ENCODE measurements at regions not wholly inside any gene's neighbourhood (a gene's known extent, or its start where the extent isn't known, plus 50 kb on each side); places are given as distances from the start of the nearest gene placed in this dataset.
"Not testable (repeated sequence)": the region's sequence is repeated elsewhere in the genome, so short reads cannot be mapped to it uniquely, and the experiment has no call there.

DNA sequence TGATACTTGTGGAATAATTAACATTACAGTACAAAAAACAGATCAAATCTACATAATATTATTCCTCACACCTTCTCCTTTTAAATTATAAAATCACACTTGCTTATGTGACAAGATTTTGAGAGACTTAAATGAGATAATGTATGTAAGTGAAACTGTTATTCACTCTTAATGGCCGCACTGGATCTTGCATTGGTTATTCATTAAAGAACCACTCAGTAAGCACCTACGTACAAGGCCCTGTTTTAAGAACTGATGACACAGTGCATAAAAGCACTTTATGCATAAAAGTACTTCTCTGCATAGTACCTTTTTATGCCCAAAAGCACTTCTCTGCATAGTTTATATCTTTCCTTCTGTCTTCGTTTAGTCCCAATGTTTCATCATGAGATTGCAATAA is 172.1 kb downstream of the GOLGA6L6 start:
- Histone ChIP-seq H3K27ac (no peak overlapping the region), H3K4me3 (no peak overlapping the region)

DNA sequence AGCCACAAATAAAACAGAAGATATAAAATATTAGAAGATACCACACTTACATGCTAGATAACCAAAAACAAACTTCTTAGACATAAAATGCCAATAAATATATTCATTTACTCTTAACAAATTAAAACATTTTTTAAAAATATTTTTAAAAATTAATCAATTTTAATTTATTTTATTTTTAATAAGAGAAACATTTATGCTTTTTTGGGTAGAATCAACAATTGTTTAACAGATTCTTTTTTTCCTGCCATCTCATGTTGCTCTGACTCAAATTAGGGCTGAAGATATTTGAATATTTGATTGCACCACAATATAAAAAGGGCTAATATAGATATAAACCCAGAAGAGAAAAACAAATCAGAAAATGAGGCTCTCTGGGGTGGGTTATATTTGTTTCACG is 172.6 kb downstream of the GOLGA6L6 start:
- Histone ChIP-seq H3K27ac (no peak overlapping the region), H3K4me3 (no peak overlapping the region)

DNA sequence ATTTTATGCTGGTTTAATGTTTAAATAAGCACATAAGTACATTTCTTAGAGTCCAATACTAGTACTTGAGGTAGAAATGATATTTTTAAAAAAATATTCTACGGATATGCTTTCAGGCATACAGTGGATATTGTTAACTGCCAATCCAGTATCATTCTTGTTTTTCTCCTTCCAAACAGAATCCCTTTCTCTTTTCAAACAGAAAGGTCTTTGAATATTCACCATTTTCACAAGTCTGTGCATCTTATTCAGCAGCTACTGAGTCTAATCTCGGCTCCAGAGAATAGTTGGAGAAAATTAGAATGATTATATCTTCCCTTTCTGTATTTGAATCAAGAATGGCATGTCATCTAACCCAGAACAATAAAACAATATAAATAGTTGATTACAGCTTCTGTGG is 174.5 kb downstream of the GOLGA6L6 start:
- Histone ChIP-seq H3K27ac (no peak overlapping the region), H3K4me3 (no peak overlapping the region)

DNA sequence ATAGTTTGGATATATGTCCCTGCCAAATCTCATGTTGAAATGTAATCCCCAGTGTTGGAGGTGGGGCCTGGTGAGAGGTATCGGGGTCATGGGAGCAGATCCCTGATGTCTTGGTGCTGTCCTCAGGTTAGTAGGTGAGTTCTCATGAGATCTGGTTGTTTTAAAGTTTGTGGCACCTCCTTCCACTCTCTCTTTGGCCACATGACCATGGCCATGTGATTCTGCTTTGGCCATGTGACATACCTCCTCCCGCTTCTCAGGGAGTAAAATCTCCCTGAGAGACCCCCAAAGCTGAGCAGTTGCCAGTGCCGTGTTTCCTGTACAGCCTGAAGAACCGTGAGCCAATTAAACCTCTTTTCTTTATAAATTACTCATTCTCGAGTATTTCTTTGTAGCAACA is 178.0 kb downstream of the GOLGA6L6 start:
- not testable (repeated sequence) for H3K4me3 ChIP-seq, H3K27ac ChIP-seq

DNA sequence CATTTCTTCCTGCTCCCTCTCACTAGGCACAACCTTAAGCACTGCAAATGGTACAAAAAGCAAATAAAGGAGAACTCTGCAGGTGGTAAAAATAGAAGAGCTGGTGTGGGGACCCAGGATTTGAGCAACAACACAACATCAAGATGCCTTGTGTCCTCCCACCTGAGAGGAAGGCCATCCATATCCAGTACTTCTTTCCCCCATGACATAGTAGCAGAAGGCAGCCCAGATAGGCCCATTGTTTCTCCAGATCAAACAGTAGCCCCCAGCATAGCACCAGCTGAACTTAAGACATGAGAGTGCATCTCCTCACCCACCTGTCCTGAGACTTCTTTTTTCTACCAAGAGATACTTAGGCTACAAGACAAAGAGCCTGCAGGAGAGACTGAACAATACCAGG is 180.5 kb downstream of the GOLGA6L6 start:
- H3K27ac ChIP-seq, result no peak overlapping the region

DNA sequence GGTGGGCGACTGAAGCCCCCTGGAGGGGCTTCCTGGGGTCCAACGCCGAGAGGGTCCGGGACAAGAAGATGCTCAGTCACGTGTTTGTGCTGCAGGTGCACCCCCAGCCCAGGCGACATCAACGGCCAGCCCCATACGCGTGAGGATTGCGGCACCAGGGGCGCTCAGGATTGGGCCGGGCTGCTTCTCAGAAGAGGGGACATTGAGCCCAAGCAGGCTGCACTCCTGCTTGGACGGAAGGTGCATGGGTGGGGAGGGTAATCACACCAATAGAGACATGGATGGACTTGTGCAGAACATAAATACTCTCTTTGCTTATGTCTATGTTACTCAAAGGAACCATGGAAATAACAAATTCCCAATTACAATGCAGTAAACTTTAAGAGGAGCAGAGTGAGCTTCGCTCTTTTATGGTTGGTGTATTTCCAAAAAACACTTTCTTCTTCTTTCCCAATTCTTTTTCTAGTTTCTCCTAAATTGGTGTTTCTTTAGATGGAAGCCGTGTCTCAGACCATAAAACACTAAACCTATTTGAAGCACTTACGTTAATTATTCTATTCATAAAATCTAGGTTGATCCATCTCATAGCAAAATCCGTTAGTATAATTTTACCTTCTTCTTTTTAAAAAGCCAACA is 182.7 kb downstream of the GOLGA6L6 start:
- H3K27ac ChIP-seq, result no peak overlapping the region
- H3K4me3 ChIP-seq, result no peak overlapping the region

More for the DNA sequence above, 180.5 kb downstream of the GOLGA6L6 start:
- H3K4me3 ChIP-seq, result no peak overlapping the region

DNA sequence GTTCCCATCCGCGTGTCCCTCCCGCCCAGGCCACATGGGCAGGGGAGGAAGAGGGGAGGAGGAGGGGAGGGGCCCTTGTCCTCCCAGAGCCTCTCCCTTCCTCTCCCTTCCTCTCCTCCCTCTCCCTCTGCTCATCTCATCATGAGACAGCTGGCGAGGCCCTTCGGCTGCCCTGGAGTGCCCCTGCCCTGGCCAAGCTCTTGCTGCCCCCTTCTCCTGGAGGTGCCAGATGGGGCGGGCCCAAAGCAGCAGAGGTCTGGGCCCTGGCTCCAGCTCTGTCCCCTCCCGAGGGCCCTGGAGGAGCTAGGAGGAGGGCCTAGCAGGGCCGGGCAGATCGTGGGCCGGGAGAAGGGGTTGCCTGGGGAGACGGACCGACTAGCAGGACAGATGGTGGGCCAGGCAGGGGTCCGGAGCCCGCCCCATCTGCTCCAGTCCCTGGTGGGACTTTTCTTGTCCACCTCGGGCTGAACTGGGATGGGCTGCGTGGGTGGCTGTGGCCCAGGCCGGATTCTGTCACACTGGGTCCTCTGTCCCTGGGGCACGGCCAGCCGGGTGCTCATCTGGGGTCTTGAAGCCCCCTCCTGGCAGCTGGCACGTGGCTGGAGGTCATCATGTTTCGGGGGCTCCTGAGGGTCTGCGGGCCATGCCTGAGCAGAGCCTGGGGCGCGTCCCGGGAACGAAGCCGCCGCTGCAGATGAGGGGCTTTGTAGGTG is 183.4 kb downstream of the GOLGA6L6 start:
- no peak overlapping the region for H3K4me3 ChIP-seq
- no peak overlapping the region for H3K27ac ChIP-seq

DNA sequence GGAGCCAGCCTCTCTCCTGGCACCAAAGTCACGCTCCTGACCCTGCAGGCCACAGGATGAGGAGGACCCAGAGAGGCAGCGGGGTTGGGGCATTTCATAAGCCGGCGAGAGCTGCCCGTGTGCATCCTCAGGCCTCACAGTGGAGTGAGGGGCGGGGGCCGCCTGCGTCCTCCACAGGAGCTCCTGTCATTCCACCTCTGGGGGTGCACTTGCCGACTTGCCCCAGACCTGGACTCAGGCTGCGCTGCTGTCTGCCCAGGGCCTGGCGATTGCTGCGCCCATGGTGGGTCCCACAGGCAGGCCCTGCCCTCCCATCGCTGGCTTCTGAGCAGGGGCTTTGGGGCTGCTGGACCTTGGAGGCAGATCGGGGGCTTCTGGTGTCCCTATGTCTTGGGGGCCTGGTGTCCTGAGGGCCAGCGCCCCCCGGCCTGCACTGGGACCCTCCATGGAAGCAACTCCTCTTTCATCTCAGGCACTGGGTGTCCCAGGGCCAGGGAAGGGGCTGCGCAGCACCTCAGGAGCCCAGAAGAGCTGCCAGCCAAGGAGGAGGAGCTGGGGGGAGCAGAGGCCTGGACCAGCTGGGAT is 184.0 kb downstream of the GOLGA6L6 start:
- Histone ChIP-seq H3K4me3 (no peak overlapping the region), H3K27ac (no peak overlapping the region)

DNA sequence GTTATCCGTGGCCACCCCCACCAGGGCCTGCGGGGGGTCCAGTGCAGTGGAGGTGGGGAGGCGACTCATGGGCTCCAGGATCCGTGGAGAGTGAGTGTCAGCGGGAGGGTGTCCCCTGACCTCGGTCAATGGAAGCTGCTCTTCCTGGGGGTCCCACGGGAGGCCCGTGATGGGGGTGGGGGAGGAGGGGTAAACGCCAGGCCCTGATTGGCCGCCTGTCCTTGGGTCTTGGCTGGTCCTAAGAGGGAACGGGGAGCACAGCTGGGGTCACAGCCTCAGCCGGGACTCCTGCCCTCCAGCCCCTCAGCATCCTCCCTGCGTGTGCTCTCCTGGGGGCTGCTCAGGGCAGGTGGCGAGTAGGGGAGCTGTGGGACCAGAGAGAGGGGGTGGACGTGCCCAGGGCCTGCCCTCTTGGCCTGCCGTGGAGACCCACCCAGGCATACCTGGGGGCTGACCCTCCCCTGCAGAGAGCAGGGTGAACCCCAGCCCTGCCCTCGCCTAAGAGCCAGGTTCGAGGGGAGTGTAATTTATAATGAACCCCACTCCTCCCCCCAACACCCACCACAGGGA is 184.6 kb downstream of the GOLGA6L6 start:
- Histone ChIP-seq H3K27ac (no peak overlapping the region), H3K4me3 (no peak overlapping the region)

DNA sequence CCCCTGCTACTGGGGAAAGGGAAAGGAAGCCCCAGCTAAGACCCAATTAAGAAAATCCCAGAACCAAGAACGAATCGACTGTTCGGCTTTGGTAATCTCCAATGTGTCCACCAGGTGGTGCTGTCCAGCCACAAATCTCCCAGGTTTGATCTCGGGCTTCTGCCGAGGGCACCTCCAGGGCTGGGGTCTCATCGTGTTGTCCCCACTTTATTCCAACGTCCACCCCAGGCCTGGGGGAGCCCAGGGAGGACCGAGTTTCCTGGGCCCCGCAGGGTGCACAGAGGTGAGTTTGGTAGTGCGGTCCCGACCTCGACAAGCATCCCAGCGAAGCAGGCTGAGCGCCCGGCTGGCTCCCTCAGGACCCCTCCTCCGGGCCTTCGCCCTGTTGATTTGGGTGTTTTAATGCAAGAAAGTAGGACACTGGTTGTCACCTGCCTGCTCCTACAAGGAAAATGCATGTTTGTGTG is 185.1 kb downstream of the GOLGA6L6 start:
- Histone ChIP-seq H3K27ac (no peak overlapping the region), H3K4me3 (no peak overlapping the region)

DNA sequence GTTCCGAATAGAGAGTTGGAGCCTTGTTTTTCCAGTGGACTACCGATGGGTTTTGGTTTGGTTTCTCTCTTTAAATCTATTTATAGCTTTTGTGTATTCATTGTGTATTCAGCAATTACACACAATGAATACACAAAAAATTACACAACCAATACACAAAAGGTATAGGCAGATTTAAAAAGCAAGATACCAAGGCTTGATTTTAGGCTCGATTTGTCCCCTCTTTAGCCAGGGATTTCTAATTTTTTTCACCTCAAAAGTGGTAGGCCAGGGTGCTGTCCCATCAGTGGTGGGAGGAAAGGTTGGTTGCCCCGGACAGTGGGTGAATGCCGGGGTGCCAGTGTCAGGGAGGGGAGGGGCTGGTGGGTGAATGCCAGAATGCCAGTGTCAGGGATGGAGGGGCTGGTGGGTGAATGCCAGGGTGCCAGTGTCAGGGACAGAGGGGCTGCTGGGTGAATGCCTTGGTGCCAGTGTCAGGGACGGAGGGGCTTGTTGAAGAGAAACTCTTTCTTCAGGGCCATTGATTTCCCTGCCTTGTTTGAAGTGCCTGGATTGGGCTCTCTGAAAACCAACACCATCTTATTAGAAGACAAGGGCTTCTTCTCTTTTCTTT is 186.2 kb downstream of the GOLGA6L6 start:
- Histone ChIP-seq H3K27ac (no peak overlapping the region), H3K4me3 (no peak overlapping the region)

DNA sequence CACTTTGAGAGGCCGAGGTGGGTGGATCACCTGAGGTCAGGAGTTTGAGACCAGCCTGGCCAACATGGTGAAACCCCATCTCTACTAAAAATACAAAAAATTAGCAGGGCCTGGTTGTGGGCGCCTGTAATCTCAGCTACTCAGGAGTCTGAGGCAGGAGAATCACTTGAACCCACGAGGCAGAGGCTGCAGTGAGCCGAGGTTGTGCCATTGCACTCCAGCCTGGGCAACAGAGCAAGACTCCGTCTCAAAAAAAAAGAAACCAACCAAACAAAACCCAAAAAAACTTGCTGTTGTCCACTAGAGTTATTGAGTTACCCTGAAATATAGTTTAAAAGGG is 186.7 kb downstream of the GOLGA6L6 start:
- H3K4me3 ChIP-seq, H3K27ac ChIP-seq: not testable (repeated sequence)

DNA sequence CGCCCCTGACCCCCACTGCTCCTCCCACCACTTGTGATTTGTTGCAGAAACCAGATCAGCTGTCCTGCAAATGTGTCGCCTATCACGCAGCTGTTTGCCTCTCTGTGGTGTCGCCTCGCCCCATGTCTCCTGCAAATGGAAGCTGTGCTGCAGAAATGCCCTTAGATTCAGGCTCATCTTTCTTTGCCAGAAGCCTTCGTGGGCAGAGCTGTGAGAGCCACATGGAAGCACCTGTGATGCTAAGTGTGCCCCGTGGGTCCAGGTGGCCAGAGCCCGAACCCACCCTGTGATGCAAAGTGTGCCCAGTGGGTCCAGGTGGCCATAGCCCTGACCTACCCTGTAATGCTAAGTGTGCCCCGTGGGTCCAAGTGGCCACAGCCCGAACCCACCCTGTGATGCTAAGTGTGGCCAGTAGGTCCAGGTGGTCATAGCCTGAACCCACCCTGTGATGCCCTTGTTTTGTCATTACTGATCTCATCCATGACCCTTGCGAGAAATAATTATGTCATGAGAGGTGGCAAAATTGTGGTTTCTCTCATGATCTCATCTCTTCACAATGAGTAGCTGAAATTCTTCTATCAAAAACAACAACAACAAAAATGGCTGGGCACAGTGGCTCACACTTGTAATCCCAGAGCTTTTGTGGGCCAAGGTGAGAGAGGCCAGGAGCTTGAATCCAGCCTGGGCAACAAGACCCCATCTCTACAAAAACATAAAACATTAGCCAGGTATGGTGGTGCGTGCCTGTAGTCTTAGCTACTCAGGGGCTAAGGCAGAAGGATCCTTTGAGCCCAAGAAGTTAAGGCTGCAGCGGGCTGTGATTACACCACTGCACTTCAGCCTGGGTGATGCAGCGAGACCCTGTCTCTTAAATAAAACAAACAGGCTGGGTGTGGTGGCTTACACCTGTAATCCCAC is 187.4 kb downstream of the GOLGA6L6 start:
- Histone ChIP-seq H3K27ac (no peak overlapping the region), H3K4me3 (no peak overlapping the region)

DNA sequence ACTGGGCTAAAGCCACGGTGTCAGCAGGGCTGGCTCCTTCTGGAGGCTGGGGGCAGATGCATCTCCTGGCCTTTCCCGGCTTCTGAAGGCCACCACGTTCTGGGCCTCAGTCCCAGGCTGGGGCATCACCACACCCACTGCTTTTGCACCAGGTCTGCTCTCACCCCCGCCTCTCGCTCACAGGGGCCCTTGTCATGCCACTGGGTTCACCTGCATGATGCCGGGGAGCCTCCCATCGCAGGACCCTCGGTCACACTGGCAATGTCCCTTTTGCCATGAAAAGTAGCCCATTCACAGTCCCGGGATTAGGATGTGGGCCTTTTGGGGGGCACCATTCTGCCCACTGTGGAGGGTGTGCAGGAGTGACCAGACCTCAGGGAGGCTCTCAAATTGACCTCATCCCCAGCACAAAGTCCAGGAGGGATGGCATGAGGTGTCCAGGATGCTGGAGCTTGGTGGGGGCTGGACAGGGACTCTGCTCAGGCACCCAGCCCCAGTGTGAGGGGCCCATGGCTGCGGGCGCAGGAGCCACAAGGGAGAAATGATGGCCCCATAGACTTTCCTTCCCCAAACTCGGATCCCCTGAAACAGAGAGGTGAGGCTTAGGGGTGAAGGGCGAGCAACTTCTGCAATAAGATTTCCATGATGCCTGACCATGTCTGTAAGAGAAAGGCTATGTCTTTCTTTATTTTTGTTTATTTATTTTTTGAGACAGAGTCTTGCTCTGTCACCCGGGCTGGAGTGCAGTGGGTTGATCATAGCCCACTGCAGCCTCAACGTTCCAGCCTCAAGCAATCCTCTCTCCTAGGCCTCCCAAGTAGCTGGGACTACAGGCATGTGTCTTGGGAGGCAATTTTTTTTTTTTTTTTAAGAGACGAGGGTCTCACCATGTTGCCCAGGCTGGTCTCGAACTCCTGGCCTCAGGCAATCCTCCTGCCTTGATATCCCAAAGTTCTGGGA is 189.1 kb downstream of the GOLGA6L6 start:
- H3K4me3 ChIP-seq, result no peak overlapping the region
- no peak overlapping the region for H3K27ac ChIP-seq

DNA sequence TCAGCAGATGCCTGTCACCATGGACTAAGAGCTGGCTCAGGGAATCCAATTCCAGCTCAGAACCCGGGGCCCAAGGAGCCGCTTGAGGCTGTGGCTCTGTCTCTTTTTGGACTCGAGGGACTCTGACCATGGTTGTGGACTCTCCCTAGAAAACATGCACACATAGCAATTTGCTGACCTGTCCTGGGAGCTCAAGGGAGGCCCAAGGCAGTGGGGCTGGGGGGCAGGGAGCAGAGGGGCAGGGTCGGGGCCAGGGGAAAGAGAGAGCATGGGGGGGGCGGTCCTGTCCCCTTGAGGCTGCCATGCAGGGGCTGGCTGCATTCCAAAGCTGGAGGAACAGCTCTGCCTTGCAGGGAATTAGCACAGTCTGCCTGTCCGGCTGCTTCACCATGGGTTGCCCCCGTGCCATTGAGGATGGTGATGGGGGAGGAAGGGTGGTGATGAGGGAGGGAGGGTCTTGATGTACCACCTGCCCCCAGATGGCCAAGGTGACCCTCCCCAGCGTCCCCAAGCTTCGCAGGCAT is 190.1 kb downstream of the GOLGA6L6 start:
- no peak overlapping the region for H3K27ac ChIP-seq
- H3K4me3 ChIP-seq, result no peak overlapping the region

DNA sequence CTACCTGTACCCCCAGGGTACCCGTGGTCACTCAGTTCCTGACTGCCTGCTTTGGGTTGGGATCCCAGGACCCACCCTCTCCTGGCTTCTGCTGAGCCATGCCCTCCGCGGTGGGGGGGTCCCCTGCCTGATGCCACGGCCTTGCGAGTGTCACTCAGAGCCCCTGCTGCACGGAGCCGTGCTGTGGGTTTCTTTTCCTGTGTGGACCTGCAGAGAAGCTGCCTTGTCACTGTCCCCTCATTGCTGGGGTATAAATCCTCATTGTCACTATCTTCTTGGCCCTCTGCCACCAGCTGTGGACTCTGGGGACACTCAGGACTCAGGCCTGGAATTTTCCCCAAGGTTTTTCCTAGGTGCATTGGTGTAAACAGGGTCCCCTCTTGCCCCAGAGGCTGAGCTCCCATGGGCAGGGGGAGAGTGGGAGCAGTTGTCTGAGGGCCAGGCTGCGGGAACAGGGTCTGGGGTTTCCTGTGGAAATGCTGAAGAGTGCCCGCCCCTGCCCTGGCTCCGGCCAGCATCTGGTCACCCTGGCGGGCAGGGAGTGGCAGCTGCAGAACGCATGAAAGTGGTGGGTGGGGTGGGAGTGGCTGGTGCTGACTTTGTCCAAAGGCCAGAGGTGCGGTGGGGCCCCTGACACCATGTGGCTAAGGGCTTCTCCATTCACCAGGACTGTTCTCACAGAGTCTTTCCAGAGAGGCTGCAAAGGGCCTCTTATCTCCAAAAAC is 191.7 kb downstream of the GOLGA6L6 start:
- Histone ChIP-seq H3K4me3 (no peak overlapping the region), H3K27ac (no peak overlapping the region)

DNA sequence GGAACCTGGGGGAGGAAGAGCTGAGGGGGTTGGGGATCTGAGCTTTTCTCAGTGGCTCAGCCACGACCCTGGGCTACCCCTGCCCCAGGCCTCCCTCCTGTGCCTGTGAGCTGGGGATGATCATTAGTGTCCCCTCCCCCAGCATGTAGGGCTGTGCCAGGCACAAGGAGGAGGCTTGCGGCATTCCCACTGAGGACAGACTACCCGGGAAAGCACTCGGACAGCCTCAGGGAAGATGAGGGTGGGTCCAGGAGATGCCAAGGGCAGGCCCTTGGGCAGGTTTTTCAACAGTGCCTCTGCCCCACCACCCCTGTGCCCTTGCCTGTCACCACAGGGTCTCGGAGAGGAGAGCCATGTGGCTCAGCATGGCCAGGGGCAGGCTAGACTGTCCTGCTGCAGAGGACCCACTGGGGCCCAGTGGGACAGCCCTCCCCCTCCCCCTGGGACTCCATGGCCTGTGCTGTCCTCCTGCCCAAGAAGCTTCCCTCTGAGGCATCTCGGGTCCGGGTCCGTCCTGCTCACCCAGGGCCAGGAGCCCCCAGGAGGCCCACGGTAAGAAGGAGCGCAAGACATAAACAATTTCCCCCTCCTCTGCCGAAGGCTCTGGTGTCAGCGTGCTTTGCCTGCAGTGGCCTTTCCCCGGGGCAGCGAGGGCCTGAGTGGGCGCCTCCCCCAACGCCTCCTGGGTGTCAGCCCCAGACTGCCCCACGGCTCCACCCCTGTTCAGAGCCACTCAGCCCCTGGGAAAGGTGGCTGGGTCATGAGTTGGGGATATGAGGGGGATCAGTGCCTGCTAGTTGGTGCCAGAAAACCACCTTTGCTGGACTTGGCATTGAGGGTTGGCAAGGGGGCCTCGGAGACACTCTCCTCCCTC is 192.5 kb downstream of the GOLGA6L6 start:
- H3K4me3 ChIP-seq, result no peak overlapping the region
- H3K27ac ChIP-seq, result no peak overlapping the region
